CD14-positive monocyte (primary cell): ENCODE measurements at regions not wholly inside any gene's neighbourhood (a gene's known extent, or its start where the extent isn't known, plus 50 kb on each side); places are given as distances from the start of the nearest gene placed in this dataset.
A peak's percentile ranks its signal among the peaks of the same experiment; 100 is the strongest.

ENCODE experiments used
- DNase-seq, 3 donors: peaks; one replicate each; pipeline ENCODE4 v3.0.0-alpha.2; 2011 to 2022
- H2AFZ ChIP-seq: 2 replicates; pipeline ENCODE4 v1.6.0; 2012; ENCODE audit warnings: mild to moderate bottlenecking, low read depth, low read length, inconsistent platforms; ENCODE audit not compliant: insufficient read depth, poor library complexity, severe bottlenecking
- H3K27ac ChIP-seq, 2 donors: 1 replicate in 1 of 2; 2 replicates in 1 of 2; pipeline ENCODE4 v1.5.1; 2012 to 2013; ENCODE audit warnings: low read length in 2 of 2, control low read depth in 1 of 2, inconsistent platforms in 1 of 2, low read depth in 1 of 2, mild to moderate bottlenecking in 1 of 2
- H3K27me3 ChIP-seq, 2 donors: one replicate each; pipeline versions ENCODE4 v1.6.0 to v1.6.1; 2011 to 2013; ENCODE audit warnings: low read length in 2 of 2; ENCODE audit not compliant: control insufficient read depth in 2 of 2, insufficient read depth in 2 of 2
- H3K36me3 ChIP-seq, 2 donors: replicated peaks in 1 of 2; 1 replicate in 1 of 2; 2 replicates in 1 of 2; pipeline versions ENCODE4 v1.5.1 to v1.6.1; 2012 to 2013; ENCODE audit warnings: low read length in 2 of 2, control low read depth in 1 of 2, inconsistent platforms in 1 of 2, mild to moderate bottlenecking in 1 of 2; ENCODE audit not compliant: insufficient read depth in 2 of 2, control insufficient read depth in 1 of 2
- H3K4me1 ChIP-seq, 2 donors: 1 replicate in 1 of 2; 2 replicates in 1 of 2; pipeline versions ENCODE4 v1.5.1 to v1.6.1; 2012 to 2013; ENCODE audit warnings: low read length in 2 of 2, control low read depth in 1 of 2, inconsistent platforms in 1 of 2, mild to moderate bottlenecking in 1 of 2, moderate library complexity in 1 of 2; ENCODE audit not compliant: insufficient read depth in 2 of 2, control insufficient read depth in 1 of 2
- H3K4me2 ChIP-seq: replicated peaks from 2 replicates; pipeline ENCODE3; 2012; ENCODE audit warnings: low read length, moderate library complexity, mild to moderate bottlenecking; ENCODE audit not compliant: poor library complexity, severe bottlenecking; ENCODE audit errors: extremely low read depth
- H3K4me3 ChIP-seq, 3 experiments: fragments of 200-600 bp in 1 of 3; sonication (generic) in 1 of 3; replicated peaks in 1 of 3; 1 replicate in 2 of 3; 2 replicates in 1 of 3; pipeline ENCODE4 v1.5.1; 2011 to 2013; ENCODE audit warnings: low read length in 3 of 3, mild to moderate bottlenecking in 3 of 3, control low read depth in 2 of 3, low read depth in 2 of 3, inconsistent platforms in 1 of 3, moderate library complexity in 1 of 3
- H3K79me2 ChIP-seq: 2 replicates; pipeline ENCODE4 v1.6.0; 2012; ENCODE audit warnings: mild to moderate bottlenecking, control low read depth, inconsistent platforms, low read length, moderate library complexity; ENCODE audit not compliant: insufficient read depth
- H3K9ac ChIP-seq: 2 replicates; pipeline ENCODE4 v1.6.0; 2017; ENCODE audit warnings: low read length, mild to moderate bottlenecking; ENCODE audit not compliant: insufficient read depth, poor library complexity, severe bottlenecking
- H3K9me3 ChIP-seq, 2 donors: replicated peaks in 1 of 2; 1 replicate in 1 of 2; 2 replicates in 1 of 2; pipeline versions ENCODE4 v1.5.1 to v1.6.1; 2012 to 2013; ENCODE audit warnings: low read length in 2 of 2, control low read depth in 1 of 2; ENCODE audit not compliant: control insufficient read depth in 1 of 2, insufficient read depth in 1 of 2
- H4K20me1 ChIP-seq: 2 replicates; pipeline ENCODE4 v1.6.0; 2012; ENCODE audit warnings: mild to moderate bottlenecking, low read length, control low read depth, moderate library complexity; ENCODE audit not compliant: insufficient read depth
- H3K27ac Mint-ChIP-seq, 7 donors: one replicate each; pipeline ENCODE4 v1.8.0; 2020; ENCODE audit warnings: mild to moderate bottlenecking in 7 of 7, mixed read lengths in 7 of 7, moderate library complexity in 6 of 7, inconsistent platforms in 2 of 7
- H3K27me3 Mint-ChIP-seq, 3 donors: one replicate each; pipeline ENCODE4 v1.8.0; 2021 to 2022; ENCODE audit warnings: low read depth in 3 of 3, mild to moderate bottlenecking in 3 of 3, mixed read lengths in 3 of 3, moderate library complexity in 3 of 3, inconsistent platforms in 1 of 3
- H3K36me3 Mint-ChIP-seq, 2 donors: one replicate each; pipeline ENCODE4 v1.8.0; 2020; ENCODE audit warnings: mixed read lengths in 2 of 2, inconsistent platforms in 1 of 2, mild to moderate bottlenecking in 1 of 2
- H3K4me1 Mint-ChIP-seq: one replicate; pipeline ENCODE4 v1.8.0; 2020; ENCODE audit warnings: mild to moderate bottlenecking, mixed read lengths
- H3K4me3 Mint-ChIP-seq, 2 donors: one replicate each; pipeline ENCODE4 v1.8.0; 2020; ENCODE audit warnings: mild to moderate bottlenecking in 2 of 2, mixed read lengths in 2 of 2, moderate library complexity in 1 of 2
- H3K9me3 Mint-ChIP-seq, 7 donors: one replicate each; pipeline ENCODE4 v1.8.0; 2020 to 2022; ENCODE audit warnings: mixed read lengths in 7 of 7, mild to moderate bottlenecking in 6 of 7, moderate library complexity in 6 of 7, inconsistent platforms in 2 of 7
- WGBS: methylation state at CpG from one replicate; pipeline ENCODE4 v1.1.5; 2013; ENCODE audit warnings: missing lambda C conversion rate; ENCODE audit not compliant: insufficient coverage; 5-methylcytosine and 5-hydroxymethylcytosine counted together
- intact Hi-C, 2 donors: fragments of 100-400 bp; cut with micrococcal nuclease; formaldehyde crosslinking; loops; one replicate each; pipeline versions ENCODE4 v1.15.0 to v1.15.1; 2023
- TF ChIP-seq, protein P1 (sequence below): fragments of 200-600 bp; IDR thresholded peaks from one replicate; pipeline ENCODE4 v1.8.0; 2022; ENCODE audit warnings: antibody characterized with exemption, mild to moderate bottlenecking

DNA sequence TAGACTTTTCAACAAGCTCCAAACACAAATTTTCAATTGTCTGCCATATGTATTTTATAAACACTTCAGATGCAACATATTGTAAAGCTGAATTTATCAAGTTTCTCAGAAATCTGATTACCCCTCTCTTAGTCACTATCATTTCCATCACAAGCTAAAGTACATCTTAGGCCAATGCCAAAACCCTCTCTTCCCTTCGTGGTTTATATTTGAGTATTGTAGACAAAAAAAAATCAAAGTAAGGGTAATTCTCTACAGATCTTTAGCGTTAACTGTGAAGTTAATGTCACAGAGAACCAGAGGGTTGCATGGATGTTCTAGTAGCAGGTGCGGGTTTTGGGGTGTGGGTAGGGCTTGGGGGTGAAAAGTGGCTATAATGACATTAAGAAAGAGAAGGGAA lies 387.7 kb upstream of the PTGER4 start:
- no peaks in the 10 kb centered on the region for H3K4me1 ChIP-seq
- no peaks in the 10 kb centered on the region for H3K27me3 ChIP-seq
- H3K36me3 ChIP-seq: no peaks in the 10 kb centered on the region
- no peak overlapping the region for H3K4me2 ChIP-seq
- H3K4me3 ChIP-seq: no peak overlapping the region
- no peaks in the 10 kb centered on the region for H3K79me2 ChIP-seq
- no peaks in the 10 kb centered on the region for H4K20me1 ChIP-seq
- Mint-ChIP-seq H3K27me3 (no peaks in the 10 kb centered on the region), H3K27ac (peak overlapping the region in 1 of 7 donors; percentile 40), H3K4me1 (no peaks in the 10 kb centered on the region), H3K9me3 (peaks cover 0 to 5% (median 2%) of the 10 kb centered on the region in 7 donors), H3K36me3 (no peaks in the 10 kb centered on the region), H3K4me3 (no peak overlapping the region)
- TF ChIP-seq, protein P1, sequence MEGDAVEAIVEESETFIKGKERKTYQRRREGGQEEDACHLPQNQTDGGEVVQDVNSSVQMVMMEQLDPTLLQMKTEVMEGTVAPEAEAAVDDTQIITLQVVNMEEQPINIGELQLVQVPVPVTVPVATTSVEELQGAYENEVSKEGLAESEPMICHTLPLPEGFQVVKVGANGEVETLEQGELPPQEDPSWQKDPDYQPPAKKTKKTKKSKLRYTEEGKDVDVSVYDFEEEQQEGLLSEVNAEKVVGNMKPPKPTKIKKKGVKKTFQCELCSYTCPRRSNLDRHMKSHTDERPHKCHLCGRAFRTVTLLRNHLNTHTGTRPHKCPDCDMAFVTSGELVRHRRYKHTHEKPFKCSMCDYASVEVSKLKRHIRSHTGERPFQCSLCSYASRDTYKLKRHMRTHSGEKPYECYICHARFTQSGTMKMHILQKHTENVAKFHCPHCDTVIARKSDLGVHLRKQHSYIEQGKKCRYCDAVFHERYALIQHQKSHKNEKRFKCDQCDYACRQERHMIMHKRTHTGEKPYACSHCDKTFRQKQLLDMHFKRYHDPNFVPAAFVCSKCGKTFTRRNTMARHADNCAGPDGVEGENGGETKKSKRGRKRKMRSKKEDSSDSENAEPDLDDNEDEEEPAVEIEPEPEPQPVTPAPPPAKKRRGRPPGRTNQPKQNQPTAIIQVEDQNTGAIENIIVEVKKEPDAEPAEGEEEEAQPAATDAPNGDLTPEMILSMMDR: no peak
- no peak overlapping the region for H3K9ac ChIP-seq
- intact Hi-C loops: no loop called here
- WGBS: 100% methylated on average over 1 of the region's 3 CpGs
- no peak overlapping the region for H2AFZ ChIP-seq
- H3K27ac ChIP-seq: no peak overlapping the region
- no peaks in the 10 kb centered on the region for H3K9me3 ChIP-seq
- no peak for DNase-seq

DNA sequence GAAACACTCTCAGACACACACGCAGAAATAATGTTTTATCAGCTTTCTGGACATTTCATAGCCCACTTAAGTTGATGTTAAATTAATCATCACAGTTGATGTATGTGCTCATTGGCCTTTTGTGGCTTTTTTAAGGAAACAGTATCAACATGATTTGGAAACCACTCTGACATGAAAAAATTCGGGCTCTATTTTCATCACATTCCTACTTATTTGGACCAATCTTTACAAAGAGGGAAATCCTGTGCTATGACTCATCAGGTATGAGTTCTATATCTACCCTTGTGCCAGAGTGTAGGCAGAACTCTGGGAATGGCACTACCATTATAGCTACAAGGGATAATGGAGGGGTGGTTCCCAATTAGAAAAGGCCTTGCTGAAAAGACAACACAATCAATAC lies 388.4 kb upstream of the PTGER4 start:
- Mint-ChIP-seq H3K36me3 (no peaks in the 10 kb centered on the region), H3K4me1 (no peaks in the 10 kb centered on the region), H3K27me3 (no peaks in the 10 kb centered on the region), H3K27ac (peak overlapping the region in 1 of 7 donors; percentile 41), H3K9me3 (peaks cover 0 to 5% (median 3%) of the 10 kb centered on the region in 7 donors), H3K4me3 (no peak overlapping the region)
- WGBS: no CpG with 5 or more reads among the region's 2 CpGs
- no peak overlapping the region for H3K4me3 ChIP-seq
- H3K79me2 ChIP-seq: no peaks in the 10 kb centered on the region
- no peaks in the 10 kb centered on the region for H3K4me1 ChIP-seq
- DNase-seq: no peak
- H3K27me3 ChIP-seq: no peaks in the 10 kb centered on the region
- intact Hi-C loops: no loop called here
- H4K20me1 ChIP-seq: no peaks in the 10 kb centered on the region
- no peaks in the 10 kb centered on the region for H3K9me3 ChIP-seq
- H2AFZ ChIP-seq: no peak overlapping the region
- TF ChIP-seq, protein P1: no peak
- no peaks in the 10 kb centered on the region for H3K36me3 ChIP-seq
- no peak overlapping the region for H3K4me2 ChIP-seq
- H3K27ac ChIP-seq: no peak overlapping the region
- H3K9ac ChIP-seq: no peak overlapping the region
